NCI-H2227 treated with DMSO at 0.1 percent for 48 hours (cell line): ENCODE measurements at regions not wholly inside any gene's neighbourhood (a gene's known extent, or its start where the extent isn't known, plus 50 kb on each side); places are given as distances from the start of the nearest gene placed in this dataset.

Experiments used
- DNase-seq: peaks from one replicate; lab custom pipeline; 2025; lab: John Stamatoyannopoulos, UW

DNA sequence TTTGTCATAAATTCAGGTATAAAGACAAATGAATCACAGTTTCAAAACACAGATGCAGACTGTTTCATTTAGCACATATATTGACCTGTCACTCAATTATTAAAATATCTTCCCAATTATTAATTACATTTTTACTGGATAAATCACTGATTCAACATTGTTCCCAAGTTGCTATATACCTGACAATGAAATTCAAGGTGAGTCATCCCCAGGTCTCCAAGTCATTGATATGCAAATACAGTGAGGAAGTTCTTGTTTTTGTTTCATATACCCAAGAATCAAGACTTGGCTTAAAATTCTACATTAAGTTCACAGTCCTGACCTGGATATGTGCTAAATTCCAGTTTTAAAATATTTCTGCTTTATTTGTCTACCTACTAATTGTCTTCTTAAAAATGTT is 599.3 kb upstream of the PSMD7 start:
- no peak for DNase-seq

DNA sequence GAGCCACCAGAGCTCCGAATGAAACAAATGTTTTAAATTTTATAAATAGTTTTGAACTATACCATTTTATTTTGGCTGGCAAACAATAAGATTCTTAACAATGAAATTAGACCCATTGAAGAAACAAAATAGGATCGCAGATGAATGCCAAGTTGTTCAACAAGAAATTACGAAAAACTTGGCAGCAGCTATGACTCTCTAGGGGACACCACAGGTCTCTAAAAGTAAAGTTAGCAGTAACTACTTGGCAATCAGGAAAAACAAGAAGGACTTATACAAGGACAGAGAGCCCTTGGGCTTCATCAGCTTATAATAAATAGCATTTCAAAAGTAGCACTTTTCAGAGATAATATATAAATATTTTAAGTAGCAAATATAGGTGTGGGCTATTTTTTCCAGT is 603.8 kb upstream of the PSMD7 start:
- DNase-seq: no peak

DNA sequence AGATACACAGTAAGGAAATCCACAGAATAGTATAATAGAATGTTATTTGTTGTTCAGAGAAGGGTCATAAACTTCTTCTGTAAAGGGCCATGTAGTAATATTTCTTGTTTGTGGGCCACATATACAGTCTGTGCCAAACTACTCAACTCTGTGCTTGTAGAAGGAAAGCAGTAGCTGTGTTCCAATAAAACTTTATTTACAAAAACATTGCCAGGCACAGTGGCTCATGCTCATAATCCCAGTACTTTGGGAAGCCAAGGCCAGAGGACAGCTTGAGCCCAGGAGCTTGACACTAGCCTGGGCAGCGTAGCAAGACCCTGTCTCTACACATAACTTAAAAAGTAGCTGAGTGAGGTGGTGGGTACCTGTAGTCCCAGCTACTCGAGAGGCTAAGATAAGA is 612.8 kb upstream of the PSMD7 start:
- no peak for DNase-seq

DNA sequence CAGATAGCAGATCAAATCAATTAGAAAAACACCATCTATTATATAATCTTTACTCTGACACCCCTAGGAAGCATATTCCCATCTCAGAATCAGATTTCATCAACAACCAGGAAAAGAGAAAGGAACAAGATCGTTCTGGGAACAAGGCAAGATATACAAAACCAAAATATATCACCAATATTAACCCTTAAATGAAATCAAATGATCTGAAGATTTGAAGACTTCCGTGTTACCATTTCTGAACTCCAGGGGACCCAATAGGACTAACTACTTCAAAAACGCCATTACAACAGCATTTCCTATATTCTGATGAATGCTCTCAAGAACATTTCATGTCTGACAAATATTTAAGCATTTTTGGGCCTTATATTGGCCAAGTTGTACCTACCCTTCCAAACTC is 624.2 kb upstream of the ZFHX3 start:
- DNase-seq: no peak

DNA sequence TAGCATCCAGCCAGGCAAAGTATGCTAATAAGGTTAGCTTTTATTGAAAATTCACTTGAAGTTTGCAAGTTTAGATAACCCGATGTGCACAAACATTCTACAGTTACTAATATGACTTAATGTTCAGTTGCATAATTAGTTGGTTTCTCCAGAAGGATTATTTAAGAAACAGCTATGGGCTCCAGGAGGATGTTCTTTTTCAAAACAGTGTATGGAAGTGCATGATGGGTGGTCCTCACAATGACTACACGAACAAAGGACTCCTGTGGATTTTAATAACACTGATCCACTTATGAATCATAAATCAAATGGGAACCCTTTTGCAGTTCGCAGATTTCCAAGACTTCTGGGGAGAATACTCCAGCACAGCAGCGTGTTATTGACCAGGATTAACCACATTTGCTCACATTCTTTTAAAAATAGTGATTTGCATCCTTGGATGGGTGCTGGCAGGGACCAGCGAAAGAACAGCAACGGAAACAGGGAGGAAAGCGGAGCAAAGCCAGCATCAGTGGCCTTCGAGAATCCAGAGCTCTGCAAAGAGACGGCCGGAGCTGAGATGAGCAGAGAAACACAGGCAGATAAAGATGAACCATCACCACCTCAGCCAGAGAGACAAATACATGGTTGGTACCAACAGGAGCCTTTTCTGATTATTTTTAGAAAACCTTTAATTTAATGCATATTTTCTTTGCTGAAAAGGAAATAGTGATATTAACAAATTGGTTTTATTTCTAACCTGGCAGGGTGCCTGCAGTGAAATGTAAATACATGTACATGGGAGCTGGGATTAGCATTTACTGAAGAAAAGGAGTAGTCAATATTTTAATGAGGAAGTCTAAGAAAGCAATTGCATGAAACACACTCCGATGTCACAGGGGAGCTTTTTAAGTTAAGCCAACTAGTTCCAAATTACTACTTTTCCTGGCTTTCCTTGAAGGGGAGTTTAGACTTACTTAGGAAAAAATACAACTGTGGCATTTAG is 623.2 kb upstream of the ZFHX3 start:
- peak; percentile 76 for DNase-seq

DNA sequence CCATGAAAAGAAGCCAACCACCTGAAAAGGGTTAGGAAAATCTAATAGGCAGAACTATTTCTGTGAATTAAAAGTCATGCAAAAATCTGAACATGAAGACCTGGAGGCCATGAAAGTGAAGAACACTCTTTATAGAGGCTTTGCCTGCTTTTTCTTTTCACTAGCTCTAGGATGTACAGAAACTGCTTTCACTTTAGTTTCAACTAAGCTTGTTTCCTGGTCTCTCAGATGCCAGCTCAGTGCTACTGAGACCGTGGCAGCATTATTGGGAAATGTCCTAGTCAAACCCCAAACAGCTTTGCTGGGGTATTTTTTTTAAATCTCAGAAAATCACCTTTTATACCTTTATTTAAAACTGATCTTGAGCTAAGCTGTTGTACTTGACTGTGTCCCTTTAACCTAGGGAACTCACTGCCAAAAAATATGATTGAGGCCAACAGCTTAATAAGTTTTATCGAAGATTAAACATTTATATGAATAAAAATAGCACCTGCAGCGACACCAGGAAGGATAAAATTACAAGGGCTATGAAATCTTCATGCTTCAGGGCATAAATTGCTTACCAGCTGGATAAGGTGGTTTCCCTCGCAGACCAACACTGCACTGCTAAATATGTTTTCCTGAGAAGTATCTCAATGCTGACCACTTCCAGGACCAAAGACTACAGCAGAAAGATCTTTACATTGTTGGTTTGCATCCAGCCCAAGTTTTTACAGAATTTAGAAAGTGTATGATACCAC is 621.8 kb upstream of the ZFHX3 start:
- DNase-seq: no peak

DNA sequence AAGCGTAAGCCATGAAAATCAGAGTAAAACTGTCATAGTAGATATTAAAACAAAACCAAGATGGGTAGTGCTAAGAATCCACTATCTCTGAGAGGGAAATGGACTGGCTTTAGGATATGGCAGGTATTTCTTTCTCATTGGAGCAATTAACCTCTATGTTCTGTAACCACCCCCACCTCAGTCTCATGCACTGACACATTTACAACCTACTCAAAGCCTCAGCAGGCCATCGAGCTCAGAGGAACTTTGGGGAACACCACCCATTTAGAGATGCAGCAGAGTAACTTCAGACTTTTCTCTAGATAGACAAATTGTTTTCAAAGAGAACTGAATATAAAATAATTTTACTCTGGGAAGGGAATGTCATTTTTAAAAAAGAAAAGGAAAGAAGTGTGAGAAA is 615.8 kb upstream of the ZFHX3 start:
- DNase-seq: no peak

DNA sequence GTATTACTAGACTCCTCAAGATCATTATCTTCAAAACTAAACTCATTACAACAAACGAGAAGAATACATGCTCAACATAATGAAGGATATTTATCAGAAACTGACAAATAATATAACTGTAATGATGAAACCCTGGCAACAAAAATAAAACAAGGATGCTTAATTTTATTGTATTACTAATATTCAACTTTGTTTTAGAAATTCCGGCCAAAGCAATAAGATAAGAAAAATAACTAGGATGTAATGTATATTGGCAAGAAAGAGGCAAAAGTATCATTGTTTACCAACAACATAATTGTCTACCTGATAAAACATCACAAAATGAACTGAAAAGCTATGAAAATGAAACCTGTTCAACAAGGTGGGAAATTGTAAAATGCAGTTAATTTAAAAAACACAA is 588.3 kb upstream of the ZFHX3 start:
- no peak for DNase-seq

DNA sequence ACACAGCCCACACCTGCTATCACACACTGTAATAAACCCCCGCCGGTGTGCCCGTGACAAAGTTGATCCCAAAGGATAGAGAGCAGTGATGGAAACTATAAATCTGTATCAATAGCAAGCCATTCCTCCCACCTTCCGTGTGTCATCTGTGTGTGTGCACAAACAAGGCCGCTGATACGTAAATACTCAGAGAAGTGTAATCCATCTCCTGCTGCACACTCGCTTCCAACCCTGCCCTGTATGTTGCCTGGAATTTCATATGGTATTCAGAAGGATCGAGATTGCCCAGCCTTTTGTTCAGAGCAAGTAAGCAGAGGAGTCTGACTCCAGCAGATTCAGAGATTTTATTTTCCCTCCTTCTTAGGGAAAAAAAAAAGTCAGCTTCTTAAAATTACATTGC is 581.1 kb upstream of the ZFHX3 start:
- DNase-seq: no peak

DNA sequence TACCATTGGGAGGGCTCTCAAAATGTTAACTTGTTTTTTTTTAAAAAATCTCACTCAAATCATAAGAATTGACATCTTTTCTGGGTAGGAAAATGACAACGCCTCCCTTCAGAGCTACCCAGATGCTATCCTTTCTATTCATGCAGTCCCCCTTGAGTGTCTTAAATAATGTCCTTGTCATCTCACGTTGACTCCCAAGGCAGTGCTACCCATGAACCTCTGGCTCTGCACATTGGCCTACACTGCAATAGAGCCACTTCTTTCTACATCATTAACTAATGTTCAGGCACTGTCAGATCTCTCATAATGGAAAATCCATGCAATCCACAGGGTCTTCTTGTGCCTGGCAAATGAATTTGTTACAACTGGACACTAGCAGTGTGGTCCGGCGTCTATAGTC is 569.8 kb upstream of the ZFHX3 start:
- DNase-seq: no peak

DNA sequence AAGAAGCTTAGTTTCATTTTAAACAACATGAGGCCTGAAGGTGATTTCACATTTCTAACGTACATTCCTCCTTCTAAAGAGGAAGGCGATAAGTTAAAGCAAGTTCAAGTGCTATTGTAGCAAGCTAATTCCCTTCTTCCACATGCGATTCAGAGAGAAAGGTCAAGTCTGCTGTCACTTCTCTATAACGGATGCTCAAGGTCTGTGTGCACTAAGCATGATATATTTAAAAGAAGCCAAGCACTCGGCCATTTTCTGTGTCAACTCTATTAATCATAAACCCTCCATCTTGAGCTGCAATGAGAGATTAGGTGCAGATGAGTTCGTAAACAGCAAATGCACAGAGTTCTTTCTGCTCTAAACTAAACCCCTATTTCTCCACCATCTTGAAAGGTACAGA is 568.8 kb upstream of the ZFHX3 start:
- DNase-seq: peak; percentile 70

DNA sequence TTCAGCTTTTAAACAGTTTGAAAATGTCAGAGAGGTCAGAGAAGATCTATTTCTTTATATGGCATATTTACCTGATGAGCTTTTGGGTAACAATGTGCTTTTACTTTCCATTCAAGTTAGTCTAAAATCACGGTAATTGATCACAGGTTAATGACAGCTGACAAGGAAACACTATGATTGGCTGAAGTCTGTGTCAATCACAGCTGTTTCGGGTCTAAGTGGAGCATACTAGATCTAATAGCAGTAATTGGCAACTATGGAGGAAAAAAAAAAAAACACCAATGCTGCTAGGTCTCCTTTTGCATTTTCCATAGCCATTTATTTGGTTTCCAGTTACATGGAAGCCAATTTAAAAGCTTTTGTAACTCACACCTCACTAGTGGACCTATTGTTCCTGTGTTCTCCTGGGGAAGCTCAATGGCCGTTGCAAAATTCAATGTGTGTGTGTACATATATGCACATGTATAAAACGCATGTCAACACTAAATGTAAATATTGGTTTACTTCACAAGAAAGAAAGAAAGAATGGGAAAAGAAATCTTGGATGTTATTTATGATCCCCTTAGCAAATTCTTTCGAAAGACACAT is 568.3 kb upstream of the ZFHX3 start:
- peak; percentile 70 for DNase-seq

DNA sequence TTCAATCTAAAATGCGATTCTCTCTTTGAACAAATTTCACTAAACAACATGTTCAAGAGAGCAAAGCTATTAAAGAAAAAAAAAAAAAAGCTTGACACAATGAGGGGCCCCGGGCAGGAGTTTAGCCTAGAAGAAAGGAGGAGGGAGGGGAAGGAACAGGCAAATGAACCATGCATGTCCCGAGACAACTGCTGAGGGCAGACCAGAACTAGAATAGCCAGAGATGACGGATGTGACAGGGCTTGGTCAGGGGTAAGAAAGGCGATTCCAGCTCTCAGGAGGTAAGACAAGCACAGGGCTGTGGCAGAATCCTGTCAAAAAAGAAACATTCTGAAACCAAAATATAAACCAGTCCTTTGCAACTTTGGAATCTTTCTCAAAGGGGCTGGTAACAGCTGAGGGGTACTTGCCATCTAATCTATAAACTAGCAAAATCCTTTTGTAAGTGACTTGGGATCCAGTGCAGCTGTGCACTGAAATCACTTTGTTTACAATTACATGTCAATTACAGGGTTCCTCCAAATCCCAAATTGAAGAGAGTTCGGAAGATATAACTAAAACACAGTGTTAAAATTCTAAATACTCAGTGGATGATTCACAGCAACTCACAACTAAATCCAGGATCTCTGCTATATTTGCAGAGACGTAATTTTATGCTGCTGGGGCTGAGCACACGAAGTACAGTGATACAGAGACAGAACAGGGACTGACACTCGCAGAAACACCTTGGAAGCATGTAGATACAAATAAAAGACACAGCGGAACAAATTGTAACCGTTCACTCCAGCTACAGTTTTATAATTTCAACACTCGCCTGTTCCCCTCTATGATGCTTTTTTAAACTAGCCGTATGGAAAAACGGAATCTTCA is 567.4 kb upstream of the ZFHX3 start:
- peak; percentile 46 for DNase-seq

DNA sequence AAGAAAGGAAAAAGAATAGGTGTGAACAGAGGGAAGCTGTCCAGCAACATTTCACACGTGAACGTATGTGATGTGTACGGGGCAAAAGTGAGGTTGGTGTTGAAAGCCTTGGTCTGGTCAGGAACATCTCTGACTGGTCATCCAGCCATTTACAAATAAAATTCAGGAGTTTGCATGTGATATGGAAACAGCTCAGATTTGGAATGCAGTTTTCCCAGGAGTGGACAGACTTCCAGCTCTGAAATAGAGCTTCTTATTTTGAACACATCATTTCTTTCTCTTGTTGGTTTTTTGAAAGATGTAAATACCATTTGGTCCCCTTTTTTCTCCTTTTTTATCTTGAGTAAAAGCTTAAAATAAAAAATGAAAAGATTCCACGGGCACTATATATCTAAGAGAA is 566.2 kb upstream of the ZFHX3 start:
- DNase-seq: no peak

DNA sequence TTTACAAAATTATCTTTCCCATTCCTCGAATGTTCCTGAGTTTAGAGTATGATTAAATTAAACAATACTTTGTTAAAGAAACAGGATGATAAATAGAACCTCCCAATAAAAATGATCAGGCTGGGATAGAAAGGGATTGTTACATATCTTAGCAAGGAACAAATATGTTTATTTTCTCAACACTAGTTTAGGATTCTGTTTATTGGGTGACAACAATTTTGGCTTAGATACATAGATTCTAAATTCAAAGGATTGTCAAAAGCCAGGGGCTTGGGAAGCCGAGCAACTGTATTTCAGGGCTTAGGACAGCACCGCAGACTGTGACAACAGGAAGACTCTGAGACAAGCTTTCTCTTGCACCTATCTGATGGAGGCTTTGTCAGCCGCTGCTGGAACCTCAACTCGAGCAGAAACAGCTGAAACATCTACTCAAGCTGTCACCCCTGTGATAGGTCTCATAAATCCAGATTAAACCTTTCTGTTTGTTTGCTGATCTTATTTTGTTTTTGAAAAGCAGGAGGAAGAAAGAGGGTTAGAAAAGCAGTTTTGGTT is 562.8 kb upstream of the ZFHX3 start:
- no peak for DNase-seq

DNA sequence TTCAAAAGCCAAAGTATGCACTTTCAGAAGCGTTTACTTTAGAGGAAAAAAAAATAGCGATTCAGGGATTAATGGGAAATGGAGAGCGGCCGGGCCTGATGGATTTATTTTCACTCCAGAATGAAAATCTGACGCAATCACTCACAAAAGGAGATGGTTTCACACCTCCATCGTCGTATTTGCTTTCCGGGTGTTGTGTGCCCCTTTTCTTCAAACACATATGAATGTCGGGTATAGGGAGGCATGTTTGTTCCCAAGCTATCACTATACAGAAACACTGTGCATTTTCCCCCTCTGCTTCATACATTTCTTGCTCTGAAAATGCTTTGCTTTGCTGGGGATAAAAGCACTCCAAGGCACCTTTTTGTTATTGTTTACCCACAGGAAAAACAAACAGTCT is 562.2 kb upstream of the ZFHX3 start:
- DNase-seq: no peak

DNA sequence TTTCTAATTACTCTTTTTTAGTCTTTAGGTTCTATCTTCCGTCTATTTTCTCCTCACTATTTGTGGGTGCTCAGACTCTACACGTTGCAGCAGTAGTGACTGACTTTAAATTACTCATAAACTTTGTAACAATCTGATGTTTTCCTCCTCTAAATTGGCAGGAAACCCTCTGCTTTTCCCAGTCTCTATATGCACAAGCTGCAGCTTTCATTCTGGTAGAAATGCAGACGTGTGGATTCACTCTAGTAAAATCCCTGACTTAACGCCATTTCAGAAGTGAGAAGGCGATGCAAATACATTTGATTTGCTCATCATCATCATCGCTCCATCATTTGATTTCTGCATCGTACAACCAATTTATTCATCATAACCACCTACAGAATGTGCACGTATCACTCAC is 561.0 kb upstream of the ZFHX3 start:
- DNase-seq: no peak

DNA sequence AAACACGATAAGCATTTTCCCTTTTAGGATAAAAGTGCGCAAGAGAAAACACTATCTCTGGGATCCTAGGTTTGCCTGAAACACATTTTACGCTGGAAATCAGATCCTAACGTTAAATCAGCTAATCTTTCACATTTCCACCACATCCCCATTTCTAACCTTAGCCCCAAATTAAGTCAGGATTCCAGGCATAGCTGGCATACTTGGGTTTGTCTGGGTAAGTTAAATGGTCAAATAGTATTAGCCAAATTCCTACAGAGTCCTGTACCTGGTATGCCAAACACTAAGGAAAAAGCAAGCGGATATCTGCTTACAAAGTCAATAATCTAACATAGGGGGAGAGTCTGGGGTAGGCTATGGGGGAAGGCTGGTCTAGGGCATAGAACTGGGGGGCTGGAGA is 557.4 kb upstream of the ZFHX3 start:
- DNase-seq: no peak

DNA sequence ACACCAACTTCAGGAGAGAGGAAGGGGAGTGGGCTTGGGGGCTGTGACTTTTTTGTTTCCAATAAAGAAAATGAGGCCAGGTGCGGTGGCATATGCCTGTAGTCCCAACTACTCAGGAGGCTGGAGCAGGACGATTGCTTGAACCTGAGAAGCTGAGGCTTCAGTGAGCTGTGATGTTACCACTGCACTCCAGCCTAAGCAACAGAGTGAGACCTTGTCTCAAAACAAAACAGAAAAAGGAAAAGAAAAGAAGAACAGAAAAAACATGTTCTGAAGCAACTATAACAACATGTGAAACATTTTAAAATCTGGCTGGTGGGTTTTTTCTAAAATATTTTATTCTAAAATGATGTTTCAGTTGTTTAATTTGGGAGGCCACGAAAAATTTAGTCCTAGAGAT is 554.0 kb upstream of the ZFHX3 start:
- no peak for DNase-seq

DNA sequence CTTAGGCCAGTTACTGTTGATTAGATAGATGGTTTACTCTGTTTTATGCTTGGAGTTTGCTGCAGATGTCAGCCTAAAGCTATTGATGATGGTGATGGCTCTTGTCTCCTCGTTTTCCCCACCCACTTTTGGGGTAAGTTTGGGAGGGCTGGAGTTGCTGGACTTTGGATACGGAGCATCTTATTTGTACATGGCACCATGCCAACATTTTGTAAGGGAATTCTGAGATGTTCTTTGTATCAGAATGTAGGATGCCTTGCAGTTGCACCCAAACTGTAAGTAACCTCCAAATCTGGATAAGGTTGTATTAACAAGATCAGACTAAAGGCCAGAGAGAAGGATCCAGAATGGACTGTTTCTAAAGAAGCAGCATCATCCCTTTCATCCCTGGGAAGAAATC is 551.9 kb upstream of the ZFHX3 start:
- DNase-seq: no peak

DNA sequence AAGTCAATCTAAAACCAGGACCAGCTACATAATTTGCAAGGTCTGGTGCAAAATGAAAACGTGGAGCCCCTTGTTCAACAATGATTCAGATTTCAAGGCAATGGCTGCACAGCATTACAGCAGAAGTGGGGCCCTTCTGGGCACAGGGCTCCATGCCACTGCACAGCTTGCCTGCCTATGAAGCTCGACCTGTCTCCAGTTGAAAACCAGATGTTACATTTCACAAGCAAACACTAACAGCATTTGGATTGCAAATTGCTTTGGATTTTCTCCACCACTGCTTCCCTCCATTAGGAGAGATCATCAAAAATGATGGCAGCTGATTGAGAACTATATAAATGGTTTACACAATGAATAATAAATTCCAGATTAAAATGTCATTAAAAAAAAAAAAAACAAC is 551.4 kb upstream of the ZFHX3 start:
- no peak for DNase-seq

DNA sequence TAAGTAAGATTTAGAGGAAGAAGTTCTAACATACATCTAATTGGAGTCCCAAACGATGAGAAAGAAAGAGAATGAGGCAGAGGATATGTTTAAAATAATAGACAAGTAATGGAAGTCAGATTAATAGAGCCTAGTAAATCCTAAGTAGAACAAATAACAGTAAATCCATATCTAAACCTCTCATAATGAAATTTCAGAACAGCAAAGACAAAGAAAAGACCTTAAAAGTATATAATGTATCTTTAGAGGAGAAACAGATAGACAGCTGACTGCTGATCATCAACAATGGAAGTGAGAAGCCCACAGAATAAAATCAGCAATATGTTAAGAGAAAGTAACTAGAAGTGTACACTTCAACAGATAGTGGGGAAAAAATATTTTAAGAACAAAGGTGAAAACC is 536.2 kb upstream of the ZFHX3 start:
- no peak for DNase-seq
